Type B pancreatic cell (in vitro differentiated cells): ENCODE measurements at regions not wholly inside any gene's neighbourhood (a gene's known extent, or its start where the extent isn't known, plus 50 kb on each side); places are given as distances from the start of the nearest gene placed in this dataset.

Source experiments
- DNase-seq: peaks from one replicate; pipeline ENCODE4 v3.0.0; 2021; ENCODE audit warnings: mixed read lengths; ENCODE audit not compliant: unreplicated experiment; ENCODE audit errors: extremely low spot score
- H3K27ac Mint-ChIP-seq: 2 replicates; pipeline ENCODE4 v1.8.0; 2021; ENCODE audit warnings: mild to moderate bottlenecking, mixed read lengths
- H3K27me3 Mint-ChIP-seq: 2 replicates; pipeline ENCODE4 v1.8.0; 2021; ENCODE audit warnings: mixed read lengths
- H3K36me3 Mint-ChIP-seq: 2 replicates; pipeline ENCODE4 v1.8.0; 2021; ENCODE audit warnings: mixed read lengths
- H3K4me1 Mint-ChIP-seq: one replicate; pipeline ENCODE4 v1.8.0; 2021; ENCODE audit warnings: mixed read lengths; ENCODE audit not compliant: unreplicated experiment
- H3K4me3 Mint-ChIP-seq: 2 replicates; pipeline ENCODE4 v1.8.0; 2021; ENCODE audit warnings: mild to moderate bottlenecking, mixed read lengths
- H3K9me3 Mint-ChIP-seq: 2 replicates; pipeline ENCODE4 v1.8.0; 2021; ENCODE audit warnings: mixed read lengths
- CTCF ChIP-seq: fragments of 200-600 bp; sonication (generic); conservative IDR thresholded peaks from 2 replicates; pipeline ENCODE4 v1.5.0; 2021; ENCODE audit warnings: antibody characterized with exemption, mild to moderate bottlenecking

GRCh38 chr13:63425131-63425530 is 2009.5 kb upstream of the PCDH20 start:
- no peak overlapping the region for H3K4me3 Mint-ChIP-seq
- H3K4me1 Mint-ChIP-seq = no peaks in the 10 kb centered on the region
- peaks cover 5% of the 10 kb centered on the region for H3K9me3 Mint-ChIP-seq
- no peak for TF ChIP-seq CTCF
- no peak for DNase-seq
- no peaks in the 10 kb centered on the region for H3K27me3 Mint-ChIP-seq
- no peak overlapping the region for H3K27ac Mint-ChIP-seq
- H3K36me3 Mint-ChIP-seq = no peaks in the 10 kb centered on the region

- no peaks in the 10 kb centered on the region for H3K36me3 Mint-ChIP-seq
Measured at GRCh38 chr13:63421123-63421522, 2005.5 kb upstream of the PCDH20 start.

GRCh38 chr13:63420685-63421084 is 2005.0 kb upstream of the PCDH20 start:
- no peaks in the 10 kb centered on the region for H3K27me3 Mint-ChIP-seq
- H3K9me3 Mint-ChIP-seq = peaks cover 5% of the 10 kb centered on the region
- H3K4me3 Mint-ChIP-seq = no peak overlapping the region
- DNase-seq = no peak
- no peaks in the 10 kb centered on the region for H3K4me1 Mint-ChIP-seq
- TF ChIP-seq CTCF = no peak
- H3K36me3 Mint-ChIP-seq = no peaks in the 10 kb centered on the region
- no peak overlapping the region for H3K27ac Mint-ChIP-seq

More at GRCh38 chr13:63421123-63421522, 2005.5 kb upstream of the PCDH20 start:
- H3K4me1 Mint-ChIP-seq = no peaks in the 10 kb centered on the region
- H3K27ac Mint-ChIP-seq = no peak overlapping the region
- TF ChIP-seq CTCF = no peak
- H3K27me3 Mint-ChIP-seq = no peaks in the 10 kb centered on the region
- peaks cover 5% of the 10 kb centered on the region for H3K9me3 Mint-ChIP-seq
- no peak overlapping the region for H3K4me3 Mint-ChIP-seq
- DNase-seq = no peak

- H3K4me3 Mint-ChIP-seq = no peak overlapping the region
- TF ChIP-seq CTCF = no peak
- DNase-seq = no peak
- peaks cover 5% of the 10 kb centered on the region for H3K9me3 Mint-ChIP-seq
- H3K27ac Mint-ChIP-seq = no peak overlapping the region
- H3K36me3 Mint-ChIP-seq = no peaks in the 10 kb centered on the region
- H3K27me3 Mint-ChIP-seq = no peaks in the 10 kb centered on the region
- peaks cover 5% of the 10 kb centered on the region for H3K4me1 Mint-ChIP-seq
Measured at GRCh38 chr13:63414247-63414646, 1998.6 kb upstream of the PCDH20 start.

GRCh38 chr13:63409791-63410351 is 1994.2 kb upstream of the PCDH20 start:
- H3K4me1 Mint-ChIP-seq = peaks cover 14% of the 10 kb centered on the region
- TF ChIP-seq CTCF = no peak
- H3K27me3 Mint-ChIP-seq = no peaks in the 10 kb centered on the region
- DNase-seq = no peak
- H3K9me3 Mint-ChIP-seq = no peaks in the 10 kb centered on the region
- no peak overlapping the region for H3K4me3 Mint-ChIP-seq
- H3K36me3 Mint-ChIP-seq = no peaks in the 10 kb centered on the region
- H3K27ac Mint-ChIP-seq = no peak overlapping the region
